Caco-2 (cell line): ENCODE measurements at regions not wholly inside any gene's neighbourhood (a gene's known extent, or its start where the extent isn't known, plus 50 kb on each side); places are given as distances from the start of the nearest gene placed in this dataset.

Experiments
- BruUV-seq: library from RNA; stranded (reverse); fragments of 400-500 nt; replicated peaks from 2 replicates; lab custom pipeline; 2021; lab: Mats Ljungman, UMichigan
- CTCF ChIA-PET: fragments of 300-600 bp; sonication (Branson Sonifier 250); formaldehyde crosslinking; loops from one replicate; lab custom pipeline; 2022; ENCODE audit warnings: antibody characterized with exemption; lab: Charles Lee
- POLR2A ChIA-PET: fragments of 300-600 bp; sonication (Branson Sonifier 250); formaldehyde crosslinking; loops from one replicate; lab custom pipeline; 2022; ENCODE audit warnings: antibody characterized with exemption; lab: Charles Lee
- DNase-seq, 2 experiments: peaks; one replicate each; pipeline versions ENCODE4 v3.0.0 to v3.0.0-alpha.2; 2020 to 2022
- H3K27me3 ChIP-seq: replicated peaks from 2 replicates; pipeline ENCODE4 v1.6.0; 2011; ENCODE audit warnings: low read length; ENCODE audit not compliant: control insufficient read depth, insufficient read depth
- H3K36me3 ChIP-seq: 2 replicates; pipeline ENCODE4 v1.5.1; 2011; ENCODE audit warnings: low read length; ENCODE audit not compliant: control insufficient read depth, insufficient read depth
- H3K4me1 ChIP-seq: fragments of 250-450 bp; sonication (Bioruptor Pico); 2 replicates; pipeline ENCODE4 v1.5.1; 2020; ENCODE audit warnings: mild to moderate bottlenecking
- H3K4me3 ChIP-seq: 2 replicates; pipeline ENCODE4 v1.5.1; 2011; ENCODE audit warnings: low read depth, mild to moderate bottlenecking, control low read depth, low read length
- H3K9me3 ChIP-seq: fragments of 250-450 bp; sonication (Bioruptor Pico); 2 replicates; pipeline ENCODE4 v1.5.1; 2020; ENCODE audit warnings: mild to moderate bottlenecking, moderate library complexity
- H3K27ac Mint-ChIP-seq: one replicate; pipeline ENCODE4 v1.8.0; 2022; ENCODE audit warnings: mixed read lengths; ENCODE audit not compliant: unreplicated experiment
- H3K27me3 Mint-ChIP-seq: one replicate; pipeline ENCODE4 v1.8.0; 2022; ENCODE audit warnings: mixed read lengths; ENCODE audit not compliant: insufficient read depth, unreplicated experiment
- H3K36me3 Mint-ChIP-seq: one replicate; pipeline ENCODE4 v1.8.0; 2022; ENCODE audit warnings: mild to moderate bottlenecking, mixed read lengths; ENCODE audit not compliant: insufficient read depth, unreplicated experiment
- H3K4me1 Mint-ChIP-seq: one replicate; pipeline ENCODE4 v1.8.0; 2022; ENCODE audit warnings: low read depth, mixed read lengths; ENCODE audit not compliant: unreplicated experiment
- H3K4me3 Mint-ChIP-seq: one replicate; pipeline ENCODE4 v1.8.0; 2022; ENCODE audit warnings: mild to moderate bottlenecking, moderate library complexity, mixed read lengths; ENCODE audit not compliant: unreplicated experiment
- H3K9me3 Mint-ChIP-seq: one replicate; pipeline ENCODE4 v1.8.0; 2022; ENCODE audit warnings: mixed read lengths; ENCODE audit not compliant: unreplicated experiment
- intact Hi-C: fragments of 100-400 bp; cut with micrococcal nuclease; formaldehyde crosslinking; loops from one replicate; pipeline ENCODE4 v1.10.0; 2022; ENCODE audit not compliant: unreplicated experiment
- TF ChIP-seq, protein P1 (sequence below), 2 experiments: fragments of 200-600 bp in 1 of 2; IDR thresholded peaks; 1 replicate in 1 of 2; 2 replicates in 1 of 2; pipeline versions ENCODE4 v1.5.1 to v1.8.0; 2011 to 2022; ENCODE audit warnings: antibody characterized with exemption in 1 of 2, control low read depth in 1 of 2, inconsistent platforms in 1 of 2, low read depth in 1 of 2, low read length in 1 of 2, mild to moderate bottlenecking in 1 of 2, moderate library complexity in 1 of 2; ENCODE audit not compliant: insufficient read depth in 1 of 2, severe bottlenecking in 1 of 2, unreplicated experiment in 1 of 2

DNA sequence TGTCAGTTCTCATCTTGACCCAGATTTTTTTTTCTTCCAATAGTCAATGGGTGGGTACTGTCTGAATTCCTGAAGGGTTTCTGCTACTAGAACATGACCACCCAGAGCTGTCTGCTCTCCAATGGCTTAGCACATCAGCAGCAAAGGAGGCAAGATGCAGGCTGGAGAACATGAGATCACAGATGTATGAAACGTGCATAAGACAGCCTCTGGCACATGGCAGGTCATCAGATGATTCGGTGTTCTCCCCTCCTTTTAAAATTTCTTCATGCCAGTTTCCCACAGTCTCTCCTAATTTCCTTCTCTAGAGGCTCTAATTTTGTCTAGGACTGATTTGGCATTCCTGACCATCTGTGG lies 359.3 kb upstream of the TNP1 start:
- CTCF ChIA-PET: no interaction called here
- TF ChIP-seq, protein P1, sequence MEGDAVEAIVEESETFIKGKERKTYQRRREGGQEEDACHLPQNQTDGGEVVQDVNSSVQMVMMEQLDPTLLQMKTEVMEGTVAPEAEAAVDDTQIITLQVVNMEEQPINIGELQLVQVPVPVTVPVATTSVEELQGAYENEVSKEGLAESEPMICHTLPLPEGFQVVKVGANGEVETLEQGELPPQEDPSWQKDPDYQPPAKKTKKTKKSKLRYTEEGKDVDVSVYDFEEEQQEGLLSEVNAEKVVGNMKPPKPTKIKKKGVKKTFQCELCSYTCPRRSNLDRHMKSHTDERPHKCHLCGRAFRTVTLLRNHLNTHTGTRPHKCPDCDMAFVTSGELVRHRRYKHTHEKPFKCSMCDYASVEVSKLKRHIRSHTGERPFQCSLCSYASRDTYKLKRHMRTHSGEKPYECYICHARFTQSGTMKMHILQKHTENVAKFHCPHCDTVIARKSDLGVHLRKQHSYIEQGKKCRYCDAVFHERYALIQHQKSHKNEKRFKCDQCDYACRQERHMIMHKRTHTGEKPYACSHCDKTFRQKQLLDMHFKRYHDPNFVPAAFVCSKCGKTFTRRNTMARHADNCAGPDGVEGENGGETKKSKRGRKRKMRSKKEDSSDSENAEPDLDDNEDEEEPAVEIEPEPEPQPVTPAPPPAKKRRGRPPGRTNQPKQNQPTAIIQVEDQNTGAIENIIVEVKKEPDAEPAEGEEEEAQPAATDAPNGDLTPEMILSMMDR (IDR thresholded peaks at IDR 0.05; ENCODE audit: insufficient read depth in 1 of 2, low read depth in 1 of 2, low read length in 1 of 2, severe bottlenecking in 1 of 2, unreplicated experiment in 1 of 2): no peak
- POLR2A ChIA-PET: no interaction called here
- no peaks in the 10 kb centered on the region for H3K36me3 Mint-ChIP-seq
- BruUV-seq: no TSS peak
- Histone ChIP-seq H3K36me3 (no peaks in the 10 kb centered on the region), H3K4me3 (no peak overlapping the region), H3K27me3 (no peaks in the 10 kb centered on the region), H3K4me1 (no peaks in the 10 kb centered on the region; the same call in 1 of the 2 replicates), H3K9me3 (no peaks in the 10 kb centered on the region)
- H3K4me3 Mint-ChIP-seq: no peak overlapping the region
- no peaks in the 10 kb centered on the region for H3K4me1 Mint-ChIP-seq
- no peak for DNase-seq
- H3K27ac Mint-ChIP-seq: no peak overlapping the region
- no peaks in the 10 kb centered on the region for H3K9me3 Mint-ChIP-seq
- peaks cover 7% of the 10 kb centered on the region for H3K27me3 Mint-ChIP-seq
- intact Hi-C loops: no loop called here

DNA sequence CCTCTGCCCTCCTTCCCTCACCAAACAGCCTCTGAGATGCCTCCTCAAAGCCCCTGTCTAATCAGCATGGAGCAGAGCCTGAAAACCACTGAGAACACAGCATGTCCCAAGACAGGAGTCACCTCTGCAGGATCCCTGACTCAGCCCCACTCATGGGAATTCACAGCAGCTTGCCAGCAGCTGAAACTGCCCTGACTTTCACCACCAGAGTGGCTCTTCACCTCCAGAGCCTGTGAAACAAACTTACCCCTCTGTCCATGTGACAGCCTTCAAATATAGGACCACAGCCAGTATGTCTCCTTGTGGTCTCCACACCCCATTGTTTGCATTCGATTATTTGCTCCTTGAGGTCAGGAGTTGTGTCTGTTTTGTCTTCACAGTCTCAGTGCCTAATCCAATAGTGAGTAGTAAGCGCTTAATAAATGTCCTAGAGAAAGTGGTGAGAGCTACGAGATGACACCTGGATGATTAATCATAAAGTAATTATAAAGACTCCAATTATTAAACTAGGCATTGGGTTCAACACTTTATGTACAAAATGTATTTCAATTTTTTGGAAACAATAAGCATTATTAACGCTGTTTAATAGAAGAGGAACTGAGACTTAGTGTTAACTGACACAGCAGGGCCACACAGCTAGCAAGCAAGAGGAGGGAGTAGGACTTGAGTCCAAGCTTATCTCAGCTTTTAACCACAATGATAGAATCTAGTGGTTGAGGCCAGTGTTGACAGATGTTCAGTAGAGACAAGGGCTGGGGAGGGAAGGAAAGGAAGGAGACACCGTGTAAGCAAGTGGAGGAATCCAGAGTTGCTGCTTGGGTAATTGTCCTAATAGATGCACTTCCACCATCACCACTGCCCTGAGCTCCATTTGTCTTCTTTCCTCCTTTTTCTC lies 358.7 kb upstream of the TNP1 start:
- no peaks in the 10 kb centered on the region for H3K9me3 ChIP-seq
- H3K4me1 ChIP-seq: no peaks in the 10 kb centered on the region; the same call in 1 of the 2 replicates
- H3K27me3 Mint-ChIP-seq: peaks cover 7% of the 10 kb centered on the region
- ChIA-PET POLR2A (no interaction called here), CTCF (no interaction called here)
- no peaks in the 10 kb centered on the region for H3K36me3 ChIP-seq
- no peak for DNase-seq
- no peak overlapping the region for H3K4me3 ChIP-seq
- H3K27me3 ChIP-seq: no peaks in the 10 kb centered on the region
- no peaks in the 10 kb centered on the region for H3K36me3 Mint-ChIP-seq
- intact Hi-C loops: no loop called here
- H3K9me3 Mint-ChIP-seq: no peaks in the 10 kb centered on the region
- TF ChIP-seq, protein P1 (IDR thresholded peaks at IDR 0.05; ENCODE audit: insufficient read depth in 1 of 2, low read depth in 1 of 2, low read length in 1 of 2, severe bottlenecking in 1 of 2, unreplicated experiment in 1 of 2): no peak
- no peak overlapping the region for H3K27ac Mint-ChIP-seq
- no peak overlapping the region for H3K4me3 Mint-ChIP-seq
- no peaks in the 10 kb centered on the region for H3K4me1 Mint-ChIP-seq
- BruUV-seq: no TSS peak

DNA sequence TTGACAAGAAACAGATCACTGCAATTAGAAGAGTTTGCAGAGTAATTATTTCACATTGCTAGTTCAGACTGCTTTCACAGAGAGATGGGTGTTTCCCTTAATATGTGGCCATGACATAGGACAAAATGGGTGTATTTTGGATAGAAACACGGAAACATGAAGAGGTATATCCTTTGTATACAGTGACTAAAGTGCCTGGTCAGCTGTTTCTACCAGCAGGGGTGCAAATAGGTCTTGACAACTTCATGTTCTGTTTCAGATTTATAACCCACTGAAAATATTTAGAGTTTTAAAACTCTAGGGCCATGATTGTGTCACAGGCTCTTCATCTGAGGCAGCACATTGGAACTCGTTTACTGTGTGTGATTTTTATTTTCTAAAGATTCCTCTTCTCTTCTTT lies 357.1 kb upstream of the TNP1 start:
- ChIA-PET CTCF (no interaction called here), POLR2A (no interaction called here)
- no peak for DNase-seq
- no peaks in the 10 kb centered on the region for H3K4me1 Mint-ChIP-seq
- no peak overlapping the region for H3K27ac Mint-ChIP-seq
- no TSS peak for BruUV-seq
- Histone ChIP-seq H3K4me1 (no peaks in the 10 kb centered on the region; the same call in 1 of the 2 replicates), H3K9me3 (no peaks in the 10 kb centered on the region), H3K27me3 (no peaks in the 10 kb centered on the region), H3K4me3 (no peak overlapping the region), H3K36me3 (no peaks in the 10 kb centered on the region)
- no peaks in the 10 kb centered on the region for H3K36me3 Mint-ChIP-seq
- peaks cover 6% of the 10 kb centered on the region for H3K27me3 Mint-ChIP-seq
- H3K4me3 Mint-ChIP-seq: no peak overlapping the region
- H3K9me3 Mint-ChIP-seq: no peaks in the 10 kb centered on the region
- intact Hi-C loops: no loop called here
- TF ChIP-seq, protein P1 (IDR thresholded peaks at IDR 0.05; ENCODE audit: insufficient read depth in 1 of 2, low read depth in 1 of 2, low read length in 1 of 2, severe bottlenecking in 1 of 2, unreplicated experiment in 1 of 2): no peak
